PC-9 (cell line): ENCODE measurements at regions not wholly inside any gene's neighbourhood (a gene's known extent, or its start where the extent isn't known, plus 50 kb on each side); places are given as distances from the start of the nearest gene placed in this dataset.
A peak's percentile ranks its signal among the peaks of the same experiment; 100 is the strongest.

Experiments used
- BruUV-seq: library from RNA; stranded (reverse); fragments of 400-500 nt; replicated peaks from 2 replicates; lab custom pipeline; 2021; lab: Mats Ljungman, UMichigan
- CTCF ChIA-PET: fragments of 300-600 bp; sonication (Branson Sonifier 250); formaldehyde crosslinking; loops from one replicate; lab custom pipeline; 2022; ENCODE audit warnings: antibody characterized with exemption; lab: Charles Lee
- POLR2A ChIA-PET: fragments of 300-600 bp; sonication (Branson Sonifier 250); formaldehyde crosslinking; loops from one replicate; lab custom pipeline; 2022; ENCODE audit warnings: antibody characterized with exemption; ENCODE audit not compliant: unreplicated experiment; lab: Charles Lee
- DNase-seq, 2 experiments: peaks; one replicate each; pipeline versions ENCODE4 v3.0.0 to v3.0.0-alpha.2; 2015 to 2022; ENCODE audit warnings: mixed read lengths in 1 of 2
- H2AFZ ChIP-seq: fragments of 200-600 bp; sonication (generic); 2 replicates; pipeline ENCODE4 v1.8.1; 2017; ENCODE audit warnings: antibody characterized with exemption
- H3F3A ChIP-seq: fragments of 200-600 bp; sonication (generic); 2 replicates; pipeline ENCODE4 v1.8.1; 2017; ENCODE audit warnings: antibody characterized with exemption, mild to moderate bottlenecking, low read depth; ENCODE audit not compliant: insufficient read depth
- H3K27ac ChIP-seq: fragments of 200-600 bp; sonication (generic); 2 replicates; pipeline ENCODE4 v1.6.1; 2016; ENCODE audit warnings: mixed run types
- H3K27me3 ChIP-seq: fragments of 200-600 bp; sonication (generic); 2 replicates; pipeline ENCODE4 v1.6.1; 2016; ENCODE audit warnings: low read depth, mixed run types; ENCODE audit not compliant: insufficient read depth
- H3K36me3 ChIP-seq: fragments of 200-600 bp; sonication (generic); 2 replicates; pipeline ENCODE4 v1.6.1; 2016; ENCODE audit warnings: low read depth, mixed run types
- H3K4me1 ChIP-seq: fragments of 200-600 bp; sonication (generic); replicated peaks from 2 replicates; pipeline ENCODE4 v1.6.1; 2016; ENCODE audit warnings: mixed run types; ENCODE audit not compliant: insufficient read depth
- H3K4me2 ChIP-seq: fragments of 200-600 bp; sonication (generic); 2 replicates; pipeline ENCODE4 v1.6.1; 2017; ENCODE audit warnings: mixed run types
- H3K4me3 ChIP-seq: fragments of 200-600 bp; sonication (generic); 2 replicates; pipeline ENCODE4 v1.6.1; 2016; ENCODE audit warnings: mixed run types
- H3K79me2 ChIP-seq: fragments of 200-600 bp; sonication (generic); 2 replicates; pipeline ENCODE4 v1.6.1; 2017; ENCODE audit warnings: low read depth, mixed run types
- H3K9me2 ChIP-seq: fragments of 200-600 bp; sonication (generic); 2 replicates; pipeline ENCODE4 v1.8.1; 2017; ENCODE audit warnings: mild to moderate bottlenecking; ENCODE audit not compliant: insufficient read depth
- H3K9me3 ChIP-seq: fragments of 200-600 bp; sonication (generic); 2 replicates; pipeline ENCODE4 v1.8.1; 2016; ENCODE audit warnings: low read depth; ENCODE audit not compliant: insufficient read depth
- H4K20me1 ChIP-seq: fragments of 200-600 bp; sonication (generic); 2 replicates; pipeline ENCODE4 v1.8.1; 2017; ENCODE audit not compliant: insufficient read depth
- EZH2 ChIP-seq: fragments of 200-600 bp; sonication (generic); IDR thresholded peaks from 2 replicates; pipeline ENCODE4 v1.8.0; 2017; ENCODE audit warnings: antibody characterized with exemption, low read depth
- intact Hi-C: fragments of 100-400 bp; cut with micrococcal nuclease; formaldehyde crosslinking; loops from one replicate; pipeline ENCODE4 v1.10.0; 2022; ENCODE audit not compliant: unreplicated experiment
- TF ChIP-seq, protein P1 (sequence below): fragments of 200-600 bp; sonication (generic); conservative IDR thresholded peaks from 2 replicates; pipeline ENCODE4 v1.6.1; 2017; ENCODE audit warnings: mixed run types, antibody characterized with exemption, mild to moderate bottlenecking, moderate library complexity

DNA sequence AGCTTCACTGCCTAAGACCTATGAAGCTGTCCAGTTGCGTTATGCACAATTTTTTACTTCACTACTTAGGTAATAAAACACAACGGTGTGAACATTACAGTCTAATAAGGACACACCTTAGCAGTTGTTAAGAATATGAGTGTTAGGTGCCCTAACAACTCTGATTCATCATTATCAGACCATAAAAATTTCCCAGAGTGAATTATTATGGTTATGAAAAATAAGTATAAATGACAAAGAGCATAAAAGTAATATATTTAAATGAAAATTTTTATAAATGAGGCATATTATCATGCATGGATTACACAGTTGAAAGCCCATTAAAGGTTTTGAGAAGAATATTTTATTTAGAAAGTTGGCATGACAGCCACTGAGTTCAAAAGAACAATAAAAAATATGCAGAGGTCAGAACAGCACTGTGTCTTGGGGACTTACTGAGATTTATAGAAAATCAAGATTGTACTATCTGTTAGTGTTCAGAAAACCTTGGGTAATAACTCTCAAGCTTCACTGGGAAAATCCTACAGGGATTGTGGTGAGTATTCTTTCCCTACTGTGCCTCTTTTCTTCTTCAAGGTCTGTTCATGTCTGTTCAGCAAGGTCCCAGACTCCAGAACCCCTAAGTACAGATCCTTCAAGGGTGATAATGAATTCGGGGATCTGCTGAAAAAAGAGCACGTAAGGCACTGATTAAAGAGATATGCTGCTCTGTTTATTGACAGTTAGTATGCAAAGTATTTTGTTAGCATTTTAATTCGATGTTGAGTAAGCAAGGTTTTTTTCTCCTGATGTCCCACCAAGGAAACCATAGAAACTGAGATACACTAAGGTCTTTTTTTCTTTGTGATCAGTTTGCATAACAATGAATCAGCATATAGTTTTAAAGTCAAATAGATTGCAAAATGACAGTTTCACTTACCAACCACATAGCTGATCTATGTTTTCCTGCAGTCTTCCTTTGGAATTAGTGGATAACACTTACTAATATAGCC lies 250.0 kb downstream of the DSEL start:
- POLR2A ChIA-PET = interaction anchor here (0.7 kb wide), 1 partner anchor 21 kb away, joined by 5 read pairs; no protein-coding TSS in a partner anchor
- intact Hi-C loops = no loop called here

DNA sequence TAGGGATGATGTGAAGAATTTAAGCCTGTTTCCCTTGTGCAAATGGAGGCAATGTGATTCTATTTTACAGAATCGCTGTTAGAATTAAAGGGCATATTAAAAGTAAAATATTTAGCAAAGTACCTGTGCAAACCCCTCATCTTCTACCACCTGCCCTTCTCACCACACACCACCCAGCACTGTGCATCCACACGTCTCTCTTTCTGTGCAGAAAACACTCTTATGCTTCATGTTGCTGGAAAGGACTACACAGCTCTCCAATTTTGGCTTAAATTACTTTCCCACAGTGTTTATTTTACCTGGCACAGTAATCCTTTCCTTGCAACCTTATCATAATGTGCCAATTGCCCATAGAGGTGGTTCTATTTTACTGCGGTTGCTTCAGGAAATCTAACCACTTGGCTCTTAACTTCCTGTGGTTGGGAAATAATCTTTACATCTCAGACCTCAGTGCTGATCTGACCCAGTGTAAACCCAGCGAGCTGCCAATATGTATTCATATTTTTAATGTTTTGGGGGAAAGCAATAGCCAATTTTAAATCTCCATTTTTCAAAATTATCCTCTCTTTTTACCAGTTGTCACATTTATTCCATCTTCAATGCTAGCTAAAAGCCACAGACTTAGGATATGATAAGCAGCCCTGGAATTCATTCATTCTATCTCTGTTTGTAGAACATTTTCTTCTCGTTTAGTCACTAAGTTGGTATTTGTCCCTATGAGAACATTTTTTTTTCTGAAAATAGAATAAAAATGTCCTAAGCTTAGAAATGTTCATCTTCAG lies 250.9 kb downstream of the DSEL start:
- no peaks in the 10 kb centered on the region for H3F3A ChIP-seq
- peaks cover 6% of the 10 kb centered on the region for H3K9me3 ChIP-seq
- H3K4me2 ChIP-seq = peak overlapping the region; percentile 44
- H3K9me2 ChIP-seq = peaks cover 3% of the 10 kb centered on the region; the same call in 1 of the 2 replicates
- BruUV-seq = no TSS peak
- peak overlapping the region; percentile 15; the same call in 1 of the 2 replicates for H3K4me3 ChIP-seq
- H2AFZ ChIP-seq = 0 out of 2 replicates have a peak overlapping the region, but pooled peaks have one; percentile 30
- intact Hi-C loops = no loop called here
- H3K79me2 ChIP-seq = no peaks in the 10 kb centered on the region
- H3K27ac ChIP-seq = peak overlapping the region; percentile 87
- POLR2A ChIA-PET = interaction anchor here (0.7 kb wide), 2 partner anchors 20 to 37 kb away, joined by 4 to 5 read pairs; no protein-coding TSS in a partner anchor
- CTCF ChIA-PET = no interaction called here
- peak; percentile 23 to 77 for DNase-seq
- H4K20me1 ChIP-seq = no peaks in the 10 kb centered on the region
- no peaks in the 10 kb centered on the region for H3K27me3 ChIP-seq
- H3K4me1 ChIP-seq = peaks cover 33% of the 10 kb centered on the region
- H3K36me3 ChIP-seq = no peaks in the 10 kb centered on the region
- TF ChIP-seq, protein P1, sequence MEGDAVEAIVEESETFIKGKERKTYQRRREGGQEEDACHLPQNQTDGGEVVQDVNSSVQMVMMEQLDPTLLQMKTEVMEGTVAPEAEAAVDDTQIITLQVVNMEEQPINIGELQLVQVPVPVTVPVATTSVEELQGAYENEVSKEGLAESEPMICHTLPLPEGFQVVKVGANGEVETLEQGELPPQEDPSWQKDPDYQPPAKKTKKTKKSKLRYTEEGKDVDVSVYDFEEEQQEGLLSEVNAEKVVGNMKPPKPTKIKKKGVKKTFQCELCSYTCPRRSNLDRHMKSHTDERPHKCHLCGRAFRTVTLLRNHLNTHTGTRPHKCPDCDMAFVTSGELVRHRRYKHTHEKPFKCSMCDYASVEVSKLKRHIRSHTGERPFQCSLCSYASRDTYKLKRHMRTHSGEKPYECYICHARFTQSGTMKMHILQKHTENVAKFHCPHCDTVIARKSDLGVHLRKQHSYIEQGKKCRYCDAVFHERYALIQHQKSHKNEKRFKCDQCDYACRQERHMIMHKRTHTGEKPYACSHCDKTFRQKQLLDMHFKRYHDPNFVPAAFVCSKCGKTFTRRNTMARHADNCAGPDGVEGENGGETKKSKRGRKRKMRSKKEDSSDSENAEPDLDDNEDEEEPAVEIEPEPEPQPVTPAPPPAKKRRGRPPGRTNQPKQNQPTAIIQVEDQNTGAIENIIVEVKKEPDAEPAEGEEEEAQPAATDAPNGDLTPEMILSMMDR = no peak
- no peak for TF ChIP-seq EZH2

More for the DNA sequence above, 250.0 kb downstream of the DSEL start:
- CTCF ChIA-PET = no interaction called here
- H3F3A ChIP-seq = no peaks in the 10 kb centered on the region
- peaks cover 6% of the 10 kb centered on the region for H3K9me3 ChIP-seq
- peak overlapping the region; percentile 44 for H3K4me2 ChIP-seq
- H3K4me3 ChIP-seq = peak overlapping the region; percentile 15
- H3K79me2 ChIP-seq = no peaks in the 10 kb centered on the region
- peak in 1 of 2 experiments; percentile 84 for DNase-seq
- peaks cover 33% of the 10 kb centered on the region for H3K4me1 ChIP-seq
- H3K27ac ChIP-seq = peak overlapping the region; percentile 87
- H3K9me2 ChIP-seq = peaks cover 3% of the 10 kb centered on the region; the same call in 1 of the 2 replicates
- BruUV-seq = no TSS peak
- H4K20me1 ChIP-seq = no peaks in the 10 kb centered on the region
- H3K27me3 ChIP-seq = no peaks in the 10 kb centered on the region
- no peaks in the 10 kb centered on the region for H3K36me3 ChIP-seq
- peak overlapping the region; percentile 68; the same call in 1 of the 2 replicates for H2AFZ ChIP-seq
- TF ChIP-seq, protein P1 = no peak
- no peak for TF ChIP-seq EZH2

DNA sequence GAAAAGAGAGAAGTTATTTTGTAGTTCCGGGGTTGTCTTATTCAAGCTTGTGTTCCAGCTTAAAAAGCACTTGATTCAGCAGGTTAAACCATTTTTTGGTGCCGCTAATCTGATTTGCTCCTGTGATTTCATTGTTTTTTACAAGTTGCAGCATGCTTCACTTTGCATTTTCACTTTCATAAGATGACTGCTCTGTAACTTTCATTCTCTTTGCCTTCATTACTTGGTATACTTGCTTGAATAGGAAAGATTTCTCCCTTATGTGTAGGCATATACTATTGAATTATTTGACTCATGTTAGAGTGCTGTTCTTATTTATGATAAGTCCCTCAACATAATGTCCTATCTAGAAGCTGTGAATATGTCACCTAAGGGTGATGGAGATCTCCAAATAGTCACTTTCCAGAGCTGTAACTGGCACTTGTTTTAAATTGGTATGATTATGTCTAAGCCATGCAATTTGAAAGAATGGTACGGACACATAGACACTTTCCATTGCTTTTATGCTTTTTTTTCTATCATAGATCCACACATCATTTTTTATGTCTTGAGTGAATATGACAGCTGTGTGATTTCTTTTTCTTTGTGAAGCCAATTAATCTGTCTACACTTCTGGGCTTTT lies 254.5 kb downstream of the DSEL start:
- Histone ChIP-seq H3K9me3 (0 out of 2 replicates have a peak, but pooled peaks cover 6% of the 10 kb centered on the region), H3K36me3 (no peaks in the 10 kb centered on the region), H3K27ac (no peak overlapping the region), H4K20me1 (no peaks in the 10 kb centered on the region), H3K4me2 (no peak overlapping the region), H3F3A (no peaks in the 10 kb centered on the region), H3K4me1 (peaks cover 27% of the 10 kb centered on the region), H3K9me2 (no peaks in the 10 kb centered on the region), H3K4me3 (no peak overlapping the region), H3K27me3 (no peaks in the 10 kb centered on the region), H3K79me2 (no peaks in the 10 kb centered on the region), H2AFZ (no peak overlapping the region)
- DNase-seq = no peak
- ChIA-PET CTCF (no interaction called here), POLR2A (no interaction called here)
- BruUV-seq = no TSS peak
- TF ChIP-seq, protein P1 = no peak
- no peak for TF ChIP-seq EZH2
- intact Hi-C loops = no loop called here
